ENCODE measurements at regions not wholly inside any gene's neighbourhood (a gene's known extent, or its start where the extent isn't known, plus 50 kb on each side); places are given as distances from the start of the nearest gene placed in this dataset.

DNA sequence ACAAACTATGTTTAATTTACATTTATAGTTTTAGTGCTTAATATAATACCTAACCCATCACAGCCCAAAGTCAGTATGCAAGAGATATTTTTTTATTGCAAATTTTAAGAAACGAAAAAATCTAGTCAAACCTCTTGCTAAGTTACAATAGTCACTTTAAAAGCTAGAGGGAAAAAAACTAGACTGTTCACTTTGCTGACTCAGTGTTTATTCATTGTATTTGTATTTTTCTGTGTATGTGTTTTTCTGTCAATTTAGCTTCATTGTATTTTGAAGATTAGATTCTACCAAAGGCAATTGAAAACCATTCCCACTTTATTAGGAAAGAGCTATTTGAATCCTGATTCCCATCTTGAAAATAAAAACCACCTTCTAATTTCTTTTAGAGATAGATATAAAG lies 891.5 kb downstream of the SLC16A7 start:
- TF ChIP-seq, protein P1, sequence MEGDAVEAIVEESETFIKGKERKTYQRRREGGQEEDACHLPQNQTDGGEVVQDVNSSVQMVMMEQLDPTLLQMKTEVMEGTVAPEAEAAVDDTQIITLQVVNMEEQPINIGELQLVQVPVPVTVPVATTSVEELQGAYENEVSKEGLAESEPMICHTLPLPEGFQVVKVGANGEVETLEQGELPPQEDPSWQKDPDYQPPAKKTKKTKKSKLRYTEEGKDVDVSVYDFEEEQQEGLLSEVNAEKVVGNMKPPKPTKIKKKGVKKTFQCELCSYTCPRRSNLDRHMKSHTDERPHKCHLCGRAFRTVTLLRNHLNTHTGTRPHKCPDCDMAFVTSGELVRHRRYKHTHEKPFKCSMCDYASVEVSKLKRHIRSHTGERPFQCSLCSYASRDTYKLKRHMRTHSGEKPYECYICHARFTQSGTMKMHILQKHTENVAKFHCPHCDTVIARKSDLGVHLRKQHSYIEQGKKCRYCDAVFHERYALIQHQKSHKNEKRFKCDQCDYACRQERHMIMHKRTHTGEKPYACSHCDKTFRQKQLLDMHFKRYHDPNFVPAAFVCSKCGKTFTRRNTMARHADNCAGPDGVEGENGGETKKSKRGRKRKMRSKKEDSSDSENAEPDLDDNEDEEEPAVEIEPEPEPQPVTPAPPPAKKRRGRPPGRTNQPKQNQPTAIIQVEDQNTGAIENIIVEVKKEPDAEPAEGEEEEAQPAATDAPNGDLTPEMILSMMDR (IDR thresholded peaks at IDR 0.05): no peak
- no peak for TF ChIP-seq POLR2A (IDR thresholded peaks at IDR 0.05)
- TF ChIP-seq POLR2AphosphoS5 (IDR thresholded peaks at IDR 0.05): no peak

Measured in prostate gland (tissue), 2 donors.